HFFc6 (cell line): ENCODE measurements at regions not wholly inside any gene's neighbourhood (a gene's known extent, or its start where the extent isn't known, plus 50 kb on each side); places are given as distances from the start of the nearest gene placed in this dataset.

Experiments
- DNase-seq: peaks from one replicate; pipeline ENCODE4 v3.0.0-alpha.2; 2018
- H3K27ac Mint-ChIP-seq: 2 replicates; pipeline ENCODE4 v1.8.0; 2020; ENCODE audit warnings: mild to moderate bottlenecking, mixed read lengths
- H3K27me3 Mint-ChIP-seq: 2 replicates; pipeline ENCODE4 v1.8.0; 2021; ENCODE audit warnings: mild to moderate bottlenecking, moderate library complexity, mixed read lengths; ENCODE audit not compliant: insufficient read depth
- H3K36me3 Mint-ChIP-seq: 2 replicates; pipeline ENCODE4 v1.8.0; 2021; ENCODE audit warnings: low read depth, mixed read lengths
- H3K4me1 Mint-ChIP-seq: 2 replicates; pipeline ENCODE4 v1.8.0; 2020; ENCODE audit warnings: low read depth, mixed read lengths
- H3K4me3 Mint-ChIP-seq: 2 replicates; pipeline ENCODE4 v1.8.0; 2020; ENCODE audit warnings: mild to moderate bottlenecking, moderate library complexity, mixed read lengths
- H3K9me3 Mint-ChIP-seq: 2 replicates; pipeline ENCODE4 v1.8.0; 2020; ENCODE audit warnings: mild to moderate bottlenecking, mixed read lengths
- TF ChIP-seq, protein P1 (sequence below): fragments of 200-600 bp; sonication (generic); IDR thresholded peaks from 2 replicates; pipeline ENCODE4 v1.5.0; 2021; ENCODE audit warnings: antibody characterized with exemption, mild to moderate bottlenecking

DNA sequence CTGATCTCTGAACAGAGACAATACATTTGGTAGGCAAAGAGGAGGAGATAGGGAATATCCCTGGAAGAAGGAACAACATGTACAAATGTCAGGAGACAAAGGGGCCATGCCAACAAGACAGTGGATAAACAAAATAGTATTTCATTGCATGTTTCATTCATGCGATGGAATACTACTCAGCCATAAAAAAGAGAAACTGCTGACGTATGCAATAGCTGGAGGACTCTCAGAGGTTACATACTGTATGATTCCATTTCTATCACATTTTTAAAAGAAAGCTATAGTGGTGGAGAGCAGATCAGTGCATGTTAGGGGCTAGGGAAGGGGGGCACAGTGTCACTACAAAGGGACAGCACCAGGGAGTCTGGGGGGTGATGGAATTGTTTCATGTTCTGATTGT lies 572.9 kb upstream of the CADM1 start:
- no peak overlapping the region for H3K27ac Mint-ChIP-seq
- H3K9me3 Mint-ChIP-seq: peaks cover 52% of the 10 kb centered on the region
- 0 out of 2 replicates have a peak, but pooled peaks cover 4% of the 10 kb centered on the region for H3K36me3 Mint-ChIP-seq
- TF ChIP-seq, protein P1, sequence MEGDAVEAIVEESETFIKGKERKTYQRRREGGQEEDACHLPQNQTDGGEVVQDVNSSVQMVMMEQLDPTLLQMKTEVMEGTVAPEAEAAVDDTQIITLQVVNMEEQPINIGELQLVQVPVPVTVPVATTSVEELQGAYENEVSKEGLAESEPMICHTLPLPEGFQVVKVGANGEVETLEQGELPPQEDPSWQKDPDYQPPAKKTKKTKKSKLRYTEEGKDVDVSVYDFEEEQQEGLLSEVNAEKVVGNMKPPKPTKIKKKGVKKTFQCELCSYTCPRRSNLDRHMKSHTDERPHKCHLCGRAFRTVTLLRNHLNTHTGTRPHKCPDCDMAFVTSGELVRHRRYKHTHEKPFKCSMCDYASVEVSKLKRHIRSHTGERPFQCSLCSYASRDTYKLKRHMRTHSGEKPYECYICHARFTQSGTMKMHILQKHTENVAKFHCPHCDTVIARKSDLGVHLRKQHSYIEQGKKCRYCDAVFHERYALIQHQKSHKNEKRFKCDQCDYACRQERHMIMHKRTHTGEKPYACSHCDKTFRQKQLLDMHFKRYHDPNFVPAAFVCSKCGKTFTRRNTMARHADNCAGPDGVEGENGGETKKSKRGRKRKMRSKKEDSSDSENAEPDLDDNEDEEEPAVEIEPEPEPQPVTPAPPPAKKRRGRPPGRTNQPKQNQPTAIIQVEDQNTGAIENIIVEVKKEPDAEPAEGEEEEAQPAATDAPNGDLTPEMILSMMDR: no peak
- H3K4me3 Mint-ChIP-seq: no peak overlapping the region
- H3K27me3 Mint-ChIP-seq: peaks cover 2% of the 10 kb centered on the region; the same call in 1 of the 2 replicates
- no peak for DNase-seq
- no peaks in the 10 kb centered on the region for H3K4me1 Mint-ChIP-seq

- DNase-seq: no peak
- no peak overlapping the region for H3K4me3 Mint-ChIP-seq
- H3K4me1 Mint-ChIP-seq: no peaks in the 10 kb centered on the region
- no peaks in the 10 kb centered on the region; the same call in 1 of the 2 replicates for H3K27me3 Mint-ChIP-seq
- H3K9me3 Mint-ChIP-seq: peaks cover 38% of the 10 kb centered on the region
- 0 out of 2 replicates have a peak, but pooled peaks cover 4% of the 10 kb centered on the region for H3K36me3 Mint-ChIP-seq
- TF ChIP-seq, protein P1: no peak
- no peak overlapping the region for H3K27ac Mint-ChIP-seq
These were observed 569.9 kb upstream of the CADM1 start for GRCh38 chr11:116073854-116074837.

GRCh38 chr11:116072601-116073410 lies 568.6 kb upstream of the CADM1 start:
- peaks cover 39% of the 10 kb centered on the region for H3K9me3 Mint-ChIP-seq
- H3K4me3 Mint-ChIP-seq: no peak overlapping the region
- H3K27ac Mint-ChIP-seq: no peak overlapping the region
- TF ChIP-seq, protein P1: no peak
- no peak for DNase-seq
- 0 out of 2 replicates have a peak, but pooled peaks cover 4% of the 10 kb centered on the region for H3K36me3 Mint-ChIP-seq
- no peaks in the 10 kb centered on the region for H3K4me1 Mint-ChIP-seq
- H3K27me3 Mint-ChIP-seq: peaks cover 2% of the 10 kb centered on the region; the same call in 1 of the 2 replicates

DNA sequence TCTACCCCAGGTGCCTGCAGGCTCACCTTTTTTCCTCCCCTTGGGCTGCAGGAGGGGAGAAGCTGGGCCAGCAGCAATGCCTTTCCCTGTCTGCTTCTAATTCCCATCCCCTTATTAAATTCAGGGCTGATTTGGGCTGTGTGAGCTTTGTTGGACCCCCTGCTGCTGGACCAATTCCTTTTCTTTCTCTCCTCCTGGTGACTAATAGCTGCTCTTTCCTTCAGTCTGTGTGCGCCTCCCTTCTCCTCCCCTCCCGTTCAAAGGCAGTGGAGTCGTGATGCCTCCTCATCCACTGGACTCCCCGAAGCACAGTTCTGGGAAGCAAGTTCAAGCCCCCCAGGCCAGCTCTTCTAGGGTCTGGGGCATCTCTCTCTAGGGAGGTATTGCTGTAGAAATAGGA lies 567.9 kb upstream of the CADM1 start:
- TF ChIP-seq, protein P1: no peak
- DNase-seq: no peak
- H3K36me3 Mint-ChIP-seq: 0 out of 2 replicates have a peak, but pooled peaks cover 4% of the 10 kb centered on the region
- no peak overlapping the region for H3K4me3 Mint-ChIP-seq
- H3K27ac Mint-ChIP-seq: no peak overlapping the region
- H3K9me3 Mint-ChIP-seq: peaks cover 35% of the 10 kb centered on the region
- peaks cover 2% of the 10 kb centered on the region; the same call in 1 of the 2 replicates for H3K27me3 Mint-ChIP-seq
- no peaks in the 10 kb centered on the region for H3K4me1 Mint-ChIP-seq

GRCh38 chr11:116071241-116071640 lies 567.0 kb upstream of the CADM1 start:
- Mint-ChIP-seq H3K4me1 (no peaks in the 10 kb centered on the region), H3K9me3 (peaks cover 36% of the 10 kb centered on the region), H3K27ac (no peak overlapping the region), H3K36me3 (0 out of 2 replicates have a peak, but pooled peaks cover 4% of the 10 kb centered on the region), H3K27me3 (peaks cover 2% of the 10 kb centered on the region; the same call in 1 of the 2 replicates), H3K4me3 (no peak overlapping the region)
- TF ChIP-seq, protein P1: no peak
- no peak for DNase-seq
